ENCODE measurements at regions not wholly inside any gene's neighbourhood (a gene's known extent, or its start where the extent isn't known, plus 50 kb on each side); places are given as distances from the start of the nearest gene placed in this dataset.

DNA sequence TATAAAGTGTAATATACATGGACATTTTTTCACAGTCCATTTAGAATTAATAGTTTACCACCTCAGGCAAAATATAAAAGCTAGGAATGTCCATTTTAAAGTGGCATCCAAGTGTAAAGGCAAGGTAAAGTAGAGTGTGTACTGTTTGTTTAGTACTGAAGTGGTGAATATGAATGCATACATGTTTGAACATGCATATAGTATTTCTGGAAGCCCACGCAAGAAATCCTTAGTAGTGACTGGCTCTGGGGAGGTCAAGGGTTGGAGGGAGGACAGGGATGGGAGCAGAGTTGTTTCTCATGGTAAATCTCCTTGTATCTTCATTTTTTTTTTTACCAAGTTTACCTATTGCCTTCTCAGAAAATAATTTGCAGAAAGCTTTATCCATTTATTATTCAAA, 129.2 kb downstream of the UNC5CL start:
- DNase-seq (ENCODE audit: low read depth in 2 of 2): no peak

GRCh38 chr6:40907198-40907701, 131.8 kb downstream of the UNC5CL start:
- DNase-seq (ENCODE audit: low read depth in 2 of 2): no peak

- DNase-seq (ENCODE audit: low read depth in 2 of 2): no peak
These were observed 132.3 kb downstream of the UNC5CL start for GRCh38 chr6:40906759-40907158.

DNA sequence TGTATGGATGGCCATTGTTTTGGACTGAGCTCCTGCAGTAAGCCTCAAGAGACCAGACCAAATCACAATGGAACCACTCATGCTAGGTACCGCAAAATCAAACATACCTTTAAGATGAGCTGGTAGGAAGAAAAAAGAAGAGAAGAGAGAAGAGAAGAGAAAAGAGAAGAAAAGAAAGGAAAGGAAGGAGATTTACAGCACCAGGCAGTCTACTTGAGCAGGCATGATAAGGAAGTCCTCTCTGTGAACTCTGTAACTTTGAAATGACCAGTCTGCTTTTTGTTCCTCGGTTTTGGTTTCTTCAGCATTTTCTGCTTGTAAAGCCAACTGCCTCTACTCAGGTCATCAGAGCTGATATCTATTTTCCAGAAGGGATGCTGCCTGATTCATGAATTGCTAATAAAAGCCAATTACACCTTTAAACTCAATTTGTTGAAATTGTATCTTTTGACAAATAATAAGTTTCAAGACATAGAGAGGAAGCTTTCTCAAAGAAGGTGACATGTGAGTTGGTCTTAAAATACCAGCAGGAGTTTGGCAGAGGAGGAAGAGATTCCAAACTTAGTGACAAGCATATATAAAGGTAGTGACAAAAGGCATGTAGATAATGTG, 134.3 kb downstream of the UNC5CL start:
- DNase-seq (ENCODE audit: low read depth in 2 of 2): no peak

DNA sequence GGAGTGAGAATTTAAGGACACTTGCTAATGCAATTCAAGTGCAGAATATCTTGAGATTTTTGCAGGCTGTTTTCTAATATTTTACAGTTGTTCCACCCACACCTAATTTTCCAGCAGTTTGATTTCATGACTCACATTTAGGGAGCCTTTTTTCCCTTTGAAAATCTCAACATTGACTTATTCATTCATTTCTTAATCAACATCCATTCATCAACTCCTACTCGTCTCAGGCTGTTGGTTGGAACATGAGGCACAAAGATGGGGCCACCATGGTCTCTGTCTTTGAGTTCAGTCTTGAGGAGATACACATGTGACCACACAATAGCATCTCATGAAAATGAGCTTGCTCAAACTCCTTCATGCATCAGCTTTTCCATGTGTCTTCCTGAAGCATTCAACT, 135.6 kb downstream of the UNC5CL start:
- no peak for DNase-seq (ENCODE audit: low read depth in 2 of 2)

GRCh38 chr6:40901322-40902055, 137.5 kb downstream of the UNC5CL start:
- DNase-seq (ENCODE audit: low read depth in 2 of 2): no peak

DNA sequence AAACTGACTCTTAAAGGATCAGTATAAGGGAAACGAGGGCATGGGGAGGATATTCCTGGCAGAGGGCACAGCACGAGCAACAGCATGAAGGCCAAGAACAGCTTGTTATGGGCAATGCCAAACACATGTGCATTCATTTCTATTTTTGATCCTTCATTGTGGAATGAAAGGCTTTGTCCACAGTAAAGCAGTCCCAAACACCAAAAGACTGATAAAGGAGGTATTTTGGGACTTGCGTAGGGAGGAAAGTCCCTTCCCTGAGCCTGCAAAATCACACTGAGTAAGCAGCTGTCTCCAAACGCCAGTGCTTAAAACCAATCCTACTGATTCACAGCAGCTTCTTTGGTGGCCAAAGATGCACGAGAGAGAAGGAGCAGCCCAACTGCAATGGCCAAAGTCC, 138.2 kb downstream of the UNC5CL start:
- DNase-seq (ENCODE audit: low read depth in 2 of 2): no peak

GRCh38 chr6:40899684-40900155, 139.3 kb downstream of the UNC5CL start:
- DNase-seq (ENCODE audit: low read depth in 2 of 2): no peak

- DNase-seq (ENCODE audit: low read depth in 2 of 2): no peak
These were observed 140.9 kb downstream of the UNC5CL start for GRCh38 chr6:40898073-40898472.

GRCh38 chr6:40897390-40898003, 141.5 kb downstream of the UNC5CL start:
- DNase-seq (ENCODE audit: low read depth in 2 of 2): no peak

GRCh38 chr6:40896696-40897095, 142.3 kb downstream of the UNC5CL start:
- no peak for DNase-seq (ENCODE audit: low read depth in 2 of 2)

DNA sequence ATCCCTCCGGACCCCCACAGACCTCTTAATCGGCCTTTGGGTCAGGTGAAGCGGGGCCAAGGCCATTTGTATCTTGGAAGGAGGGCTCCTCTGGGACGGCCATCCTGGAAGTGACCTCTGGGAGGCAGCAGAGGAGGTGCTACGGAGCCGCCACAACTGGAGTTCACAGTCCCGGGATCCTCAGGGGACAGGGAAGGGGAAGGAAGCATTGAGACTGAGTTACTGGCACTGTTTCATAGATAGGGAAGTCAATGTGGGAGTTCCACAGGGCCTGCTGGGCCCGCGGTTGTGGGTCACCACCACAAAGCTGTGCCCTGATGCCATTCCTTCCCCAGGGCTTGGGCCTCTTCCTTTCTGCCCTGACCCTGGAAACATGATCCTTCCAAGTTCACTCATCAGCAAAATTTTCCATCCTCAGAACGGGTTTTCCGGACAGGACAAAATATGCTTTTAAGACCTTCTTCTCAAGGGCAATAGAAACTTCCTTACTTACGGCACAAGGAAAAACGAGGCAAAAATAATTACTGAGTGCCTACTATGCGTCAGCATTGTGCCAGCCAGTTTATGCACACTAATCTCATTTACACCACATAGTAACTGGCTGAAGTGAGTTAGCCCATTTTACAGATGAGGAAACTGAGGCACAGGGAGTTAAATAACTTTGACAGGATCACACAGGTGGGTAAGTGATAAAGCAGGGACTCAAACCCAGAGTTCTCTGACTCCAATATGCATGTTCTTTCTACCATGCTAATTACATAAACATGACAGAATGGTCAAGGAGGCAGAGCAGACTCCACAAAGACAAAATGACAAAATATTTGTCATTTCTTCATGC, 143.8 kb downstream of the UNC5CL start:
- DNase-seq (ENCODE audit: low read depth in 2 of 2): no peak

DNA sequence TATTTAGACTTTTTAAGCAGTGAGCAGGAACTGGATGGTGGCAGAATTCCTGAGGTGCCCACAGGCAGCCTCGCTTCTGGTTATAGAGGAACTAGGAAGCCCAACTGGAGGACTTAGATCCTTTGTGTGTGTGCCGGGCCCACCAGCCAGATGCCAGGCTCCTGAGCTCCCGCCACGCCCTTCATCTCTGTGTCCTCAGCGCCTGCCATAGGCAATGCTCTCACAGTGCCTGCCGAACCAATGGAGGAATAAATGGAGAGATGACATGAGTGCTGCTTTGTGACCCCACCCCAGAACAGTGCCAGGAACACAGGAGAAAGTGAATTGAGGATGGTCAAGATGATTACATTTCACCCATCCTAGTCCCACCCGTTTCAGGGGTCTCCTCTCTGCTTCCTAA, 146.0 kb downstream of the UNC5CL start:
- DNase-seq (ENCODE audit: low read depth in 2 of 2): no peak

DNA sequence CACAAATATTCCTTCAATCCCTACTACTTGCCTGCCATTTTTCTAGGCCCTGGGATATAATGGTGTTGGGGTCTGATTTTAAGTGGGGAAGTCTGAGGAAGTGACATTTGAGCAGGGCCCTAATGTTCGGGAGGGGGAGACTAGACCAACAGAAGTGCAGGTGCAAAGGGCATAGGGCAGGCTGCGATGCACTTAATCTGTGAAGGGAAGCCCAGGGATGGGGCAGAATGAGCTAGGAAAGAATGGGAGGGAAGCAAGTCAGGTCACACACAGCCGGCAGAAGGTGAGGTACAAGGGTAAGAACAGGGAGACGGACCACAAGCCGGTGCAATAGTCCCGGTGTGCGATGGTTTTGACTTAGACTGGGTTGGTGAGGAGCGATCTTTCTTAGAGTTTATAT, 146.8 kb downstream of the UNC5CL start:
- no peak for DNase-seq (ENCODE audit: low read depth in 2 of 2)

GRCh38 chr6:40891686-40892085, 147.3 kb downstream of the UNC5CL start:
- no peak for DNase-seq (ENCODE audit: low read depth in 2 of 2)

- no peak for DNase-seq (ENCODE audit: low read depth in 2 of 2)
These were observed 147.9 kb downstream of the UNC5CL start for GRCh38 chr6:40891131-40891530.

DNA sequence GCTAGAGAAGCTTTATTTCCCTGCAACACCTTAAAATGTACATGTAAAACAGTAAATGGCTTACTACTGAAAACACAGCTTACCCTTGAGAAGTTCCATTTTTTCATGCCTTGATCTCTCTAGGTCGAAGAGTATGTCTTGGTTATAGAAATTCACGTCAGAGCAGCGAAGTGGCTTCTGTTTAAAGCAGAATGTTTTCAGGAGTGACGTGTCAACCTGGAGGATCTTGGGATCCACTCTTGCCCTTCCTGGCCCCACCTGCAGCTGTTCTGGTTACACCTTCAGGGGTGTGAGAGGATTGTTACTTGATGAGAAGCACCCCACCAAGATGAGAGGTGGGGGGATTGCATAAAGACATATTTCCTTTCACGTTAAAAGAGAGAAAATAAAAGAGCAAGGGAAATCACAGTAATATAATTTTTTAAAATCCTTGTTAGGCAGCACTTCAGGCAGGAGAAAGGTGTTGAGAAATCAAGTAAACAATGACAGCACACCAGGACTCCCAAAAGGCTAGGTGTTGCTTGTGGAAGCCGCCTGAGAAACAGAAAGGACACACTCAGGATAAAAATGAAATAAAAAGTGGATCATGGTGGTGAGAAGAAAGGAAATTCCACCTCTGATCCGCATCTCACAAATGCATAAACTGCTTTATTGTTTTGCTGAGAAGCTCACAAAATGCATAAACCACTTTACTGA, 149.7 kb downstream of the UNC5CL start:
- DNase-seq (ENCODE audit: low read depth in 2 of 2): no peak

DNA sequence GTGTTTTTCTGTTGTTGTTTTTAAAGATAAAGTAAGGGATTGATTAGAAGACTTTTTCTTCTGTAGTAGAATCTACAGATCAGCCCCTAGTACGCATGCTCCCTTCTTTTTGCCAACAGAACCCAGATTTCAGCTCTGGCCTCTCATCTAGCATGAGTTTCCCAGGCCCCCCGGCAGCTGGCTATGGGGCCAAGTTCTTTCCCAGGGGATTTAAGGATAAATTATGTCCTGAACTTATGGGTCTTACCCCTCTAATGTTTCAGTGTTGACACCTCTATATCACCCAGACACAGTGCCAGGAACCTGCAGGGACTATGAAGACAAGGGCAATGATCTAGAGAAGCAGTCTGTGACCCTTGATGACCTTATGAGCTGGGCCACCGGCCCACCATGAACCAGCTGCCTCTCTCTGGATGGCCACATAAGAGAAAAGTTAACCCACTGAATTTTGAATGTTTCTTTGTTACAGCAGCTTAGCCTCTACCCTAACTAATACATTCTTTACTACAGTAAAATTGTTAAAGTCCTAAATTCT, 150.5 kb downstream of the UNC5CL start:
- DNase-seq (ENCODE audit: low read depth in 2 of 2): no peak

DNA sequence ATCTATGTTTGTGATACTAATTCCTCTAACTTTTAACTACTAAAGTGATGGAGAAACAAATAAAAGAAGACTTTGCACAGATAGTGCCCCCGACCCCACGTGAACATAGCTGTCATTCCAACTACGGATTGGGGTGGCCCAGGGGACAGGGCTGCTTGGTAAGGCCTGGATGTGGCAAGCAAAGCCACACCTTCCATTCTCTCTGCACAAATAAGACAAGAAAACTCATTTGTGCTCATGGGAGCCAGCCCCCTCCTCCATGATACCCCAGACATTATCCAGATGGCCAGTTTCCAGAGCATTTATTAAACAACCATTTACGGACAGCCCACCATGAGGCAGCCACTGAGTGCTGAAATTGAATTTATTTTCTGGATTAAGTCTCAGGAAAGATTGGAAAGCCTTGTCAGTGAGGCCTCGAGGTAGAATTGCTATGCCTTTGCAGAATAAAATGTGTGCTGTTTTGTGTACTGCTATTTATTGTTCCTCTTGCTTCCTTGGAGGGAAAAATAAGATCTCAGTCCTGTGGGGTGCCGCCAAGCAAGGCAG, 151.2 kb downstream of the UNC5CL start:
- no peak for DNase-seq (ENCODE audit: low read depth in 2 of 2)

- DNase-seq (ENCODE audit: low read depth in 2 of 2): no peak
These were observed 151.8 kb downstream of the UNC5CL start for GRCh38 chr6:40887079-40887791.

Data from stimulated activated CD4-positive, alpha-beta T cell treated with anti-CD3 and anti-CD28 coated beads, Interleukin-1b, Interleukin-23, amount 100 ng/mL, for 1 hour (primary cell).